HG02973 (cell line): ENCODE measurements at regions not wholly inside any gene's neighbourhood (a gene's known extent, or its start where the extent isn't known, plus 50 kb on each side); places are given as distances from the start of the nearest gene placed in this dataset.
"Not testable (repeated sequence)": the region's sequence is repeated elsewhere in the genome, so short reads cannot be mapped to it uniquely, and the experiment has no call there.

Source experiments
- ATAC-seq: cut with Tn5 transposase; IDR thresholded peaks from one replicate; pipeline ENCODE4 v1.9.1; 2021; ENCODE audit warnings: moderate library complexity; ENCODE audit not compliant: unreplicated experiment

GRCh38 chr2:145558617-145559350, 1038.9 kb upstream of the ZEB2 start:
- no peak for ATAC-seq

DNA sequence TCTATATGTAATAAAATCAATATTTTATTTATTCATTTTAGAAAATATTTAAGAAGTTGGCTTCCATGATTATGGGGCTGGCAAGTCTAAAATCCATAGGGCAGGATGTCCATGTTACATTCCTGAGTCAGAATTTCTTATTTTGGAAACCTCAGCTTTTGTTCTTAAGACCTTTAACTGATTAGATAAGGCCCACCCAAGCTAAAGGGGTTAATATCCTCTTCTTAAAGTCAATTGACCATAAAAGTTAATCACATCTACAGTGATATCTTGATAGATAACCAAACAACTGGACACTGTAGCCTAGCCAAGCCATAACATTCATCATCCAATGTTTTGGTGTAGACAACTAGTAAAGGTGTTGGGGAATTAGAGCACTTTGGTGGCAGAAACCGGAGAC, 1035.4 kb upstream of the ZEB2 start:
- ATAC-seq, result no peak

DNA sequence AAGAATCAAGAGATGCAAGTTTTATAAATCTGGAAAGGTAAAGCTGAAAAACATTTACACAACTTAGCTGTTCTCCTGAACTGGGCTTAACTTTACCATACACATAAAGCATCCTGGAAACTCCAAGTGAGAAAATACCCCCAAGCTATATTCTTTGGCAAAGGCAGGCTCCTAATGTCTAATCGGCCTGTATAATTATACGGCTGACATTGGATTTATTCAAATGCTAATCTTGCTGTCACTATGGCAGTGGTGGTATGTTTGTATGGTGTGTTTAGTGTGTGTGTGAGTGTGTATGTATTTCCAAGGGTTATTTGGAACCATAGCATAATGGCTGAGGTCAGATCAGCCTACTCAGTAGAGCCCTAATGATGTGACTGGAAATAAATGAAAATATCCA, 1031.8 kb upstream of the ZEB2 start:
- no peak for ATAC-seq

GRCh38 chr2:145548479-145548878, 1028.6 kb upstream of the ZEB2 start:
- no peak for ATAC-seq

- ATAC-seq, result no peak
Measured at GRCh38 chr2:145547620-145548019, 1027.7 kb upstream of the ZEB2 start.

DNA sequence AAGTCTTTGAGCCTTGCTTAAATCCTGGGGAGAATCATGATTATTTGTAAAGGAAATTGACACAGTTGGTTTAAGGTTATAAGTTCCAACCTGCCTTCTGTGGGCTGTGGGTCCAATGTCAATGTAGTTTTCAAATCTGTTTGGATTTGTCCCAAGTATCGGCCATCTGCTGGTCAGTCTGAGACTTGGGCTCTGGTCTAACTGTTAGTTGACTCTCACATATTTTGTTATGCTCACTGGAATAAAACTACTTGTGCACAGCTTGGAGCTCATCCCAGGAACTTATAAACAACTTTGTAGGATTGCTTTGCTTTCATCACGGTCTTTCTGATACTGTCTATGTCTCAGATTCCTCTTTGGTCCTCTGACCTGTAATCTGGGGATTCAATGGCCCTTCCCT, 1026.2 kb upstream of the ZEB2 start:
- no peak for ATAC-seq

DNA sequence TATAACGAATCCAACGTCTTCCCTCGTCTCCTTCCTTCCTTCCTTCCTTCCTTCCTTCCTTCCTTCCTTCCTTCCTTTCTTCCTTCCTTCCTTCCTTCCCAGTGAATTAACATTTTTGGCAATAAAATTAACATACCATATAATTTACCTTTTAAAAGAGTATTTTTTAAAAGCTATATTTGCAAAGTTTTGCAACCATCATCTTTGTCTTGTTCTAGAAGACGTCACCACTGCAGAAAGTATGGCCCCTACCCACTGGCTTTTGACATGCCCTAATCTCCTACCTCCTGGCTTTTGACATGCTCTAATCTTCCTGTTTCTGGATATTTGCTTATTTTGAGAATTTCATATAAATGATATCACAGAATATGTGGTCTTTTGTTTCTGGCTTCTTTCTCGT, 1023.9 kb upstream of the ZEB2 start:
- ATAC-seq, result no peak

GRCh38 chr2:145543155-145543554, 1023.2 kb upstream of the ZEB2 start:
- no peak for ATAC-seq

- no peak for ATAC-seq
Measured at GRCh38 chr2:145541028-145541427, 1021.1 kb upstream of the ZEB2 start.

GRCh38 chr2:145538661-145539350, 1018.9 kb upstream of the ZEB2 start:
- ATAC-seq, result no peak

DNA sequence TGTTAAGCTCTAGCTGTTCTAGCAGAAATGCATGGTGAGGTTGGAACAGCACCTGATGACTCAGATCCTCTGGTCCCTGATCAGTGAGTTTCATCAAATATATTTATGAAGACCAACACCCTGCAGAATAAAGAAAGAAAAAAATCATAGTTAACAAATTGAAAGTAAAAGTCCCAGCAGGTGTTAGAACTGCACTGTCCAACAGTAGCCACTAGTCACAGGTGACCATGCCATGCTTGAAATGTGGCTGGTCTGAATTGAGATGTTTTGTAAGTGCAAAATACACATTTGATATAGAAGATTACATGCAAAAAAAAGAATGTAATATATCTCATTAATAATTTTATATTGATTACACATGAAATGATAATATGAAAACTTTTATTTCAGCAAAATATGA, 1010.7 kb upstream of the ZEB2 start:
- ATAC-seq, result no peak

GRCh38 chr2:145524836-145525235, 1004.9 kb upstream of the ZEB2 start:
- no peak for ATAC-seq

DNA sequence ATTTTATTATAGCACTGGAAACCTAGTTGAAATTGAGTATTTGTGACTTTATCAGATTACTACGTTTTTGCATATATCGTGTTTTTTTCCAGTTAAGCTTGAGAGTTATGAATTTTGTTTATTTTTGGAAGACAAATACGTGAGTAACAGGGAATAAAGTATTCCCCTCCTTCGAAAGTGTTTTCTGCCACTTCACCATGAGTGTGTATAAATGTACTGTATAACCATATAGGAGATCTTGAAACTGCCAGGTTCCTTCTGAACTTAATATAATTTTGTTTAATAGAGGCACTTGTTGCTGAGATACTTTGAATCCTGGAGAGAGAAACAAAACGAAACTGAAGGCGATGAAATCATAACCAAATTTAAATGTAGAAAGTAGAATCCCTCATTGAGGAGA, 1004.4 kb upstream of the ZEB2 start:
- no peak for ATAC-seq

DNA sequence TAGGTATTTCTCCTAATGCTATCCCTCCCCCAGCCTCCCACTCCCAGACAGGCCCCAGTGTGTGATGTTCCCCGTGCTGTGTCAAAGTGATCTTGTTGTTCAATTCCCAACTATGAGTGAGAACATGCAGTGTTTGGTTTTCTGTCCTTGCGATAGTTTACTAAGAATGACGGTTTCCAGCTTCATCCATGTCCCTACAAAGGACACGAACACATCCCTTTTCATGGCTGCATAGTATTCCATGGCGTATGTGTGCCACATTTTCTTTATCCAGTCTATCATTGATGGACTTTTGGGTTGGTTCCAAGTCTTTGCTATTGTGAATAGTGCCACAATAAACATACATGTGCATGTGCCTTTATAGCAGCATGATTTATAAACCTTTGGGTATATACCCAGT, 999.3 kb upstream of the ZEB2 start:
- not testable (repeated sequence) for ATAC-seq

DNA sequence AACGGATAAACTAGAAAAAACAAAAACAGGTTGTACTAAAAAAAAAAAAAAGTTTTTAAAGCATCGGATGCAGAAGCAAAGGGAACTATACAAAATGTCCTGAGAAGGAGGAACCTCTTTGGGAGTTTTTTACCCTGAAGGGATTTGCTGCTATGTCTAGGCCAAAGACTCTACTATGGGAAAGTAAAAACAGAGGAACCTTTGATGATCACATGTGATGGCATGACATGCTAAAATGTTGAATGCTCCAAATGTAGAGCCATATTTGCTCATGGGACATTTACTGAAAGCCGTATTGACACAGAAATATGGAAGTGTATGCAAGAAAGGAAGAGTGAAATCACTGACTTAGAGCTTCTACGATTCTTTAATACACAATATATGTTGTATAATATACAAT, 992.0 kb upstream of the ZEB2 start:
- ATAC-seq, result no peak

GRCh38 chr2:145503511-145503910, 983.6 kb upstream of the ZEB2 start:
- no peak for ATAC-seq

DNA sequence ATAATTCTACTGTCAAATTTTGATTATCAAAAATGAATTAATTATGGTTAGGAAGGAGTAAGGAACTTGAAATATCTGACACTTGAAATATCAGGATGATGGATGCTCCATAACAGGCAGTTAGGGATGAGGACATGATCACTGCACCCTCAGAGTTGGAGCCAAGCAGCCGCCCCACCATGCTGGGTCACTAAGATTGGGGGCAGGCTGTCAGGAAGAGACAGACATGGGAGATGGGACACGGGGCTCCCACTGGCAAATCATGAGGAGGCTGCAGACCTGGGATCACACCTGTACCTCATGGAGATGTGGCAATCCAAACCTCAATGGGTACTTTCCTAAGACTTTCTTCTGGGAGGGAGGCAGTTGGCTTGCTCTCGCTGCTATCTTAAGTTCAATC, 982.0 kb upstream of the ZEB2 start:
- ATAC-seq, result no peak

DNA sequence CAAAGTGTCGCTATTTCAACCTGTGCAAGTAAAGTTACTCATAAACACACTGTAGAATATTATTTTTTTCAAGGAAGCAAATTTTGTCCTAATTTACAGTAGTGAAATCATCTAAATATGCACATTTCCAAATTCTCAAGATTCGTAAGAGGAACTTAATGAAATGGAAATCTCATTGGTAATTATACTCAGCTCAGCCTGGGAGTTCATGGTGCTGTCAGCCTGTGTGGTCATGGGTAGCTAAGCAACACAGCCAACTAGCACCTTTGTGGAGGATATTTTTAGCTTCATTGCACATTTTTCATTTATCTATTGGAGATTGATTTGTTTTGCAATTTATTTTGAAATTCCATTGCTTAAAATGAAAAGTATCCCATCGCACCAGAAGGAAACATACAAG, 975.7 kb upstream of the ZEB2 start:
- no peak for ATAC-seq

DNA sequence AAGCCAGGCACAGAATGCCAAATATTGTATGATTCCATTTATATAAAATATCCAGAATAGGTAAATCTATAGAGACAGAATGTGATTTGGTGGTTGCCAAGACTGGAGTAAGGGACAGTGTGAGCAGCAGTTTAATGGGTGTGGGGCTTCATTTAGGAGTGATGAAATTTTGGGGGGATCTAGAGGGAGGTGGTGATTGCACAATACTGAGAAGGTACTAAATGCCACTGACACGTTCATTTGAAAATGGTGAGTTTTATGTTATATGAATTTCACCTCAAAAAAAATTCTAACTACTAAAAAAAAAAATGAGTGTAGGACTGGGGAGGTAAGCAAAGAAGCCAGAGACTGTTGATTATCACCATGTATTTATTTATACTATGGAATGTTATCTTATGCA, 974.5 kb upstream of the ZEB2 start:
- no peak for ATAC-seq

DNA sequence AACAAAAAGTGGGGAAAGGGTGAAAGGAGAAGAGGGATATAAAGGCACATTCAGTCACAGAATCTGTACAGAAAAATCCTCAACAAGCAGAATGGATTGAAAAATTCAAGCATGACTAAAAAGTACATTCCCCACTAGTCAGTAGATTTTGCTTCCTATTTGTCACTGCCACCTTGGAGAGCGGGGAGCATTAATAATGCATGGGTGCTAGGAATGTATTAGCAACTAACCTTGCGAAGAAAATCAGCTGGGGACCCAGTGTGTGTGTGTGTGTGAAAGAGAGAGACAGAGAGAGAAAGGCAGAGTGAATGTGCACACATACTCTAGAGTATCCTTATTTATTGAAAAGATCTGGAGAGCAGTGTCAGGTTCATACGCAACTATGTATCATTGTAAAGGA, 968.7 kb upstream of the ZEB2 start:
- ATAC-seq, result no peak

DNA sequence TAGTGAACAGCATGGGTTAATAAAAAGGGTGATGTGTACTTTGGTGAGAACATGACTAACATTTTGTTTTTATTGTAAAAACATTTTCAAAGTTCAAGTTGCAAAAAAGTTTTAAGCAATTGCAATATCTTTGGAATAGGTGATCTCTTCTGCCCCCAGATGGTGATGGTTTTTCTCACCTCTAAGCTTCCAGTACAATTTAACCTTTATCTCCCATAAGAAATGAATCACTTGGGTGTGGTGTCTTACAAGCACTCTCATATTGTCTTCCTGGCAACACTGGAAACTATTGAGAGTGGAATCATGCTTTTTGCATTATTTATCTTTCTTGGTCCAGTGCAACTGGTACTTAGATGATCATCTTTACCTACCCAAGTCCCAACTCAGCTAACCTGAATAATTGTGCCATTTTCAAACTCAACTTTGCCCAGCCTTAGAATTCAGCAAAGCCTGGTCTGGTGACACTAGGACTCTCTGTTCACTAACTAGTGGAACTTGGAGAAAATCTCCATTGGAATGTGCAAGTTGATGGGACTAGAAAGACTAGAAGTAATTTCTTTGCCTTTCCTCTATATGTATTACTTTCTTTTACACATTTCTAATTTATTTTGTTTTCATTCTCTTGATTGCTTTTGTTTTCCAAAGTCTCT, 964.7 kb upstream of the ZEB2 start:
- no peak for ATAC-seq

- no peak for ATAC-seq
Measured at GRCh38 chr2:145483854-145484253, 963.9 kb upstream of the ZEB2 start.
